ENCODE measurements at regions not wholly inside any gene's neighbourhood (a gene's known extent, or its start where the extent isn't known, plus 50 kb on each side); places are given as distances from the start of the nearest gene placed in this dataset.

DNA sequence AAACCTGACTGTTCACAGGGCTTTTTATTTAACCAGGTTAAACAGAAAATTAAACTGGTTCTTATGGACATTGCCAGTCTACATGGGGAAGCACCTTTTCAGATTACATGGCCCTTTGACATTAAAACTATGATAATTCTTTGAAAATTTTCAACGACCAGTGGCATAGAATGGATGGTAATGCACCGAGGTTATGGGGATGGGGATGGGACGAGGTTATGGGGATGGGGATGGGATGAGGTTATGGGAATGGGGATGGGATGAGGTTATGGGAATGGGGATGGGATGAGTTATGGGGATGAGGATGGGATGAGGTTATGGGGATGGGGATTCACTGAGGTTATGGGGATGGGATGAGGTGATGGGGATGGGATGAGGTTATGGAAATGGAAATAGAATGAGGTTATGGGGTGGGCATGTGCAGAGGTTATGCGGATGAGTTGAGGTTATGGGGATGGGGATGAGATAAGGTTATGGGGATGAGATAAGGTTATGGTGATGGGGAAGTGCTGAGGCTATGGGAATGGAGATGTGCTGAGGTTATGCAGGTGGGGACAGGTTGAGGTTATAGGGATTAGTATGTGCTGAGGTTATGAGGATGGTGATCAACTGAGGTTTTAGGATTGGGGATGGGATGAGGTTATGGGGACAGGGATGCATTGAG is 541.9 kb downstream of the CDH26 start:
- H3K4me3 ChIP-seq (ENCODE audit: low read depth, poor library complexity, severe bottlenecking): no peak overlapping the region
- no peak for DNase-seq (ENCODE audit: low spot score in 2 of 2)
- WGBS, 2 donors: 86 to 88% methylated on average over 4 of the region's 4 CpGs
- intact Hi-C loops (cut with DNase I; ENCODE audit: low total_unique reads): no loop called here
- TF ChIP-seq, protein P1, sequence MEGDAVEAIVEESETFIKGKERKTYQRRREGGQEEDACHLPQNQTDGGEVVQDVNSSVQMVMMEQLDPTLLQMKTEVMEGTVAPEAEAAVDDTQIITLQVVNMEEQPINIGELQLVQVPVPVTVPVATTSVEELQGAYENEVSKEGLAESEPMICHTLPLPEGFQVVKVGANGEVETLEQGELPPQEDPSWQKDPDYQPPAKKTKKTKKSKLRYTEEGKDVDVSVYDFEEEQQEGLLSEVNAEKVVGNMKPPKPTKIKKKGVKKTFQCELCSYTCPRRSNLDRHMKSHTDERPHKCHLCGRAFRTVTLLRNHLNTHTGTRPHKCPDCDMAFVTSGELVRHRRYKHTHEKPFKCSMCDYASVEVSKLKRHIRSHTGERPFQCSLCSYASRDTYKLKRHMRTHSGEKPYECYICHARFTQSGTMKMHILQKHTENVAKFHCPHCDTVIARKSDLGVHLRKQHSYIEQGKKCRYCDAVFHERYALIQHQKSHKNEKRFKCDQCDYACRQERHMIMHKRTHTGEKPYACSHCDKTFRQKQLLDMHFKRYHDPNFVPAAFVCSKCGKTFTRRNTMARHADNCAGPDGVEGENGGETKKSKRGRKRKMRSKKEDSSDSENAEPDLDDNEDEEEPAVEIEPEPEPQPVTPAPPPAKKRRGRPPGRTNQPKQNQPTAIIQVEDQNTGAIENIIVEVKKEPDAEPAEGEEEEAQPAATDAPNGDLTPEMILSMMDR (IDR thresholded peaks at IDR 0.05): no peak
- TF ChIP-seq POLR2A (IDR thresholded peaks at IDR 0.05): no peak

DNA sequence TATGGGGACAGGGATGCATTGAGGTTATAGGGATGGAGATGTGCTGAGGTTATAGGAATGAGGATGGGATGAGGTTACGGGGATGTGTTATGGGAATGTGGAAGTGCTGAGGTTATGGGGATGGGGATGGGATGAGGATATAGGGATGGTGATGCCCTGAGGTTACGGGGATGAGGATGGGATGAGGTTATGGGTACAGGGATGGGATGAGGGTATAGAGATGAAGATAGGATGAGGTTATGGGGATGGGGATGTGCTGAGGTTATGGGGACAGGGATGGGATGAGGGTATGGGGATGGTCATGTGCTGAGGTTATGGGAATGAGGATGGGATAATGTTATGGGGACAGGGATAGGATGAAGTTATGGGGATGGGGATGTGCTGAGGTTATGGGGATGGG is 542.8 kb downstream of the CDH26 start:
- DNase-seq (ENCODE audit: low spot score in 2 of 2): no peak
- no peak for TF ChIP-seq POLR2A (IDR thresholded peaks at IDR 0.05)
- TF ChIP-seq, protein P1 (IDR thresholded peaks at IDR 0.05): no peak
- H3K4me3 ChIP-seq (ENCODE audit: low read depth, poor library complexity, severe bottlenecking): no peak overlapping the region
- intact Hi-C loops (cut with DNase I; ENCODE audit: low total_unique reads): no loop called here
- WGBS, 2 donors: 84 to 93% methylated on average over 2 of the region's 2 CpGs

- intact Hi-C loops (cut with DNase I; ENCODE audit: low total_unique reads): no loop called here
- 86 to 90% methylated on average over 5 of the region's 5 CpGs for WGBS, 2 donors
- no peak overlapping the region for H3K4me3 ChIP-seq (ENCODE audit: low read depth, poor library complexity, severe bottlenecking)
These were observed 544.7 kb downstream of the CDH26 start for GRCh38 chr20:60502881-60503280.

GRCh38 chr20:60505423-60505822 is 547.2 kb downstream of the CDH26 start:
- no peak for TF ChIP-seq POLR2A (IDR thresholded peaks at IDR 0.05)
- TF ChIP-seq, protein P1 (IDR thresholded peaks at IDR 0.05): no peak
- intact Hi-C loops (cut with DNase I; ENCODE audit: low total_unique reads): no loop called here
- H3K4me3 ChIP-seq (ENCODE audit: low read depth, poor library complexity, severe bottlenecking): no peak overlapping the region
- no peak for DNase-seq (ENCODE audit: low spot score in 2 of 2)
- 59 to 60% methylated on average over 3 of the region's 3 CpGs for WGBS, 2 donors

More at GRCh38 chr20:60502881-60503280, 544.7 kb downstream of the CDH26 start:
- TF ChIP-seq, protein P1 (IDR thresholded peaks at IDR 0.05): no peak
- no peak for DNase-seq (ENCODE audit: low spot score in 2 of 2)

DNA sequence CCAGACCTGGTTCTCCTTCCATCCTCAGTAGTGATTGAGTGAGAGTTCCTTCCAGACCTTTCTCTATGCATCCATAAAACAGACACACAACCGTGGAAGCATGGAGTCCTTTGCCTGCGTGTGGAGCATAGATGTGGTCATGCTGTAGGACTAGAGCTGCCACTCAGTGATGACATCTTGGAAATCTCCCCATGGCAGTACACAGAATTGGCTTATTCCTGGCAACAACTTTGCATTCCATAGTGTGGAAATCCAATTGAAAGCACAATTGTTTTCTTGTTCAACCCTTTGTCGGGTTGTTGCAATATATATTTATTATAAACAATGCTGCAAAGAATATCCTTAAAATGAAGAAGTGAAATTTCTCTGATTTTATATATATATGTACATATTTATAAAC is 547.8 kb downstream of the CDH26 start:
- no peak overlapping the region for H3K4me3 ChIP-seq (ENCODE audit: low read depth, poor library complexity, severe bottlenecking)
- TF ChIP-seq, protein P1 (IDR thresholded peaks at IDR 0.05): no peak
- no peak for TF ChIP-seq POLR2A (IDR thresholded peaks at IDR 0.05)
- intact Hi-C loops (cut with DNase I; ENCODE audit: low total_unique reads): no loop called here
- 67 to 70% methylated on average over 3 of the region's 3 CpGs for WGBS, 2 donors
- DNase-seq (ENCODE audit: low spot score in 2 of 2): no peak

All from lower leg skin (tissue), 4 donors.